GM23248 (cell line): ENCODE measurements at regions not wholly inside any gene's neighbourhood (a gene's known extent, or its start where the extent isn't known, plus 50 kb on each side); places are given as distances from the start of the nearest gene placed in this dataset.

ENCODE experiments used
- EZH2 ChIP-seq: fragments of 200-600 bp; sonication (generic); IDR thresholded peaks from 2 replicates; pipeline ENCODE4 v1.6.1; 2018; ENCODE audit warnings: antibody characterized with exemption, mild to moderate bottlenecking; ENCODE audit not compliant: insufficient read depth, poor library complexity, severe bottlenecking
- EZH2phosphoT487 ChIP-seq: fragments of 200-600 bp; sonication (generic); IDR thresholded peaks from 2 replicates; pipeline ENCODE4 v1.6.1; 2018; ENCODE audit warnings: antibody characterized with exemption, moderate library complexity, mild to moderate bottlenecking, low read depth; ENCODE audit not compliant: insufficient read depth

- no peak for TF ChIP-seq EZH2
- TF ChIP-seq EZH2phosphoT487 = no peak
Observed at GRCh38 chr16:65910291-65910690, 456.2 kb upstream of the CDH5 start.
